ENCODE measurements at regions not wholly inside any gene's neighbourhood (a gene's known extent, or its start where the extent isn't known, plus 50 kb on each side); places are given as distances from the start of the nearest gene placed in this dataset.
"Not testable (repeated sequence)": the region's sequence is repeated elsewhere in the genome, so short reads cannot be mapped to it uniquely, and the experiment has no call there.

- Mint-ChIP-seq H3K27me3 (ENCODE audit: unreplicated experiment) (peaks cover 3% of the 10 kb centered on the region), H3K27ac (ENCODE audit: unreplicated experiment) (no peak overlapping the region), H3K4me1 (ENCODE audit: unreplicated experiment) (no peaks in the 10 kb centered on the region), H3K4me3 (ENCODE audit: unreplicated experiment) (no peak overlapping the region), H3K36me3 (ENCODE audit: unreplicated experiment) (no peaks in the 10 kb centered on the region), H3K9me3 (ENCODE audit: unreplicated experiment) (peaks cover 6% of the 10 kb centered on the region)
- TF ChIP-seq, protein P1, sequence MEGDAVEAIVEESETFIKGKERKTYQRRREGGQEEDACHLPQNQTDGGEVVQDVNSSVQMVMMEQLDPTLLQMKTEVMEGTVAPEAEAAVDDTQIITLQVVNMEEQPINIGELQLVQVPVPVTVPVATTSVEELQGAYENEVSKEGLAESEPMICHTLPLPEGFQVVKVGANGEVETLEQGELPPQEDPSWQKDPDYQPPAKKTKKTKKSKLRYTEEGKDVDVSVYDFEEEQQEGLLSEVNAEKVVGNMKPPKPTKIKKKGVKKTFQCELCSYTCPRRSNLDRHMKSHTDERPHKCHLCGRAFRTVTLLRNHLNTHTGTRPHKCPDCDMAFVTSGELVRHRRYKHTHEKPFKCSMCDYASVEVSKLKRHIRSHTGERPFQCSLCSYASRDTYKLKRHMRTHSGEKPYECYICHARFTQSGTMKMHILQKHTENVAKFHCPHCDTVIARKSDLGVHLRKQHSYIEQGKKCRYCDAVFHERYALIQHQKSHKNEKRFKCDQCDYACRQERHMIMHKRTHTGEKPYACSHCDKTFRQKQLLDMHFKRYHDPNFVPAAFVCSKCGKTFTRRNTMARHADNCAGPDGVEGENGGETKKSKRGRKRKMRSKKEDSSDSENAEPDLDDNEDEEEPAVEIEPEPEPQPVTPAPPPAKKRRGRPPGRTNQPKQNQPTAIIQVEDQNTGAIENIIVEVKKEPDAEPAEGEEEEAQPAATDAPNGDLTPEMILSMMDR (IDR thresholded peaks at IDR 0.05): no peak
- no peak for DNase-seq (ENCODE audit: extremely low spot score, unreplicated experiment)
Observed at GRCh38 chr21:15449556-15449955, 280.2 kb upstream of the USP25 start.

GRCh38 chr21:15453261-15453660, 276.5 kb upstream of the USP25 start:
- peaks cover 3% of the 10 kb centered on the region for H3K27me3 Mint-ChIP-seq (ENCODE audit: unreplicated experiment)
- H3K9me3 Mint-ChIP-seq (ENCODE audit: unreplicated experiment): peaks cover 6% of the 10 kb centered on the region
- no peaks in the 10 kb centered on the region for H3K36me3 Mint-ChIP-seq (ENCODE audit: unreplicated experiment)
- no peaks in the 10 kb centered on the region for H3K4me1 Mint-ChIP-seq (ENCODE audit: unreplicated experiment)
- H3K27ac Mint-ChIP-seq (ENCODE audit: unreplicated experiment): no peak overlapping the region
- TF ChIP-seq, protein P1 (IDR thresholded peaks at IDR 0.05): no peak
- DNase-seq (ENCODE audit: extremely low spot score, unreplicated experiment): no peak
- no peak overlapping the region for H3K4me3 Mint-ChIP-seq (ENCODE audit: unreplicated experiment)

DNA sequence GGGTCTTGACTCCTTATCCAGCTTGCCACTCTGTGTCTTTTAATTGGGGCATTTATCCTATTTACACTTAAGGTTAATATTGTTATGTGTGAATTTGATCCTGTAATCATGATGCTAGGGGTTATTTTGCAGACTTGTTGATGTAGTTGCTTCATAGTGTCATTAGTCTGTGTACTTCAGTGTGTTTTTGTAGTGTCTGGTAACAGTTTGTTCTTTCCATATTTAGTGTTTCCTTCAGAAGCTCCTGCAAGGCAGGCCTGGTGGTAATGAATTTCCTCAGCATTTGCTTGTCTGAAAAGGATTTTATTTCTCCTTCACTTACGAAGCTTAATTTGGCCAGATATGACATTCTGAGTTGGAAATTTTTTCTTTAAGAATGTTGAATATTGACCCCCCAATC, 276.0 kb upstream of the USP25 start:
- not testable (repeated sequence) for H3K27me3 Mint-ChIP-seq (ENCODE audit: unreplicated experiment); H3K9me3 Mint-ChIP-seq (ENCODE audit: unreplicated experiment); DNase-seq (ENCODE audit: extremely low spot score, unreplicated experiment); H3K36me3 Mint-ChIP-seq (ENCODE audit: unreplicated experiment); H3K4me1 Mint-ChIP-seq (ENCODE audit: unreplicated experiment); H3K27ac Mint-ChIP-seq (ENCODE audit: unreplicated experiment); H3K4me3 Mint-ChIP-seq (ENCODE audit: unreplicated experiment)

DNA sequence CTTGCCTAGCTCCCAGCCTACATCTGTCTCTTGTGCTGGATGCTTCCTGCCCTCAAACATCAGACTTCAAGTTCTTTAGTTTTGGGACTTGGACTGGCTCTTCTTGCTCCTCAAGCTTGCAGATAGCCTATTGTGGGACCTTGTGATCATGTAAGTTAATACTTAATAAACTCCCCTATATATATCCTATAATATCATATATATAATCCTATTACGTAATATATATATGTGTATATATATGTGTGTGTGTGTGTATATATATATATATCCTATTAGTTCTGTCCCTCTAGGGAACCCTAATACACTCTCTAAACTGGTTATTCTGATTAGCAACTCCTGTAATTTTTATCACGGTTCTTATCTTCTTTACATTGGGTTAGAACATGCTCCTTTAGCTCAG, 274.9 kb upstream of the USP25 start:
- H3K27ac Mint-ChIP-seq (ENCODE audit: unreplicated experiment); H3K9me3 Mint-ChIP-seq (ENCODE audit: unreplicated experiment); H3K4me1 Mint-ChIP-seq (ENCODE audit: unreplicated experiment); H3K4me3 Mint-ChIP-seq (ENCODE audit: unreplicated experiment); H3K36me3 Mint-ChIP-seq (ENCODE audit: unreplicated experiment); H3K27me3 Mint-ChIP-seq (ENCODE audit: unreplicated experiment); DNase-seq (ENCODE audit: extremely low spot score, unreplicated experiment): not testable (repeated sequence)

GRCh38 chr21:15455819-15456462, 273.8 kb upstream of the USP25 start:
- TF ChIP-seq, protein P1 (IDR thresholded peaks at IDR 0.05): no peak
- Mint-ChIP-seq H3K9me3 (ENCODE audit: unreplicated experiment) (peaks cover 6% of the 10 kb centered on the region), H3K36me3 (ENCODE audit: unreplicated experiment) (no peaks in the 10 kb centered on the region), H3K4me1 (ENCODE audit: unreplicated experiment) (no peaks in the 10 kb centered on the region), H3K4me3 (ENCODE audit: unreplicated experiment) (no peak overlapping the region), H3K27me3 (ENCODE audit: unreplicated experiment) (peaks cover 3% of the 10 kb centered on the region), H3K27ac (ENCODE audit: unreplicated experiment) (no peak overlapping the region)
- no peak for DNase-seq (ENCODE audit: extremely low spot score, unreplicated experiment)

- no peaks in the 10 kb centered on the region for H3K36me3 Mint-ChIP-seq (ENCODE audit: unreplicated experiment)
- no peak overlapping the region for H3K4me3 Mint-ChIP-seq (ENCODE audit: unreplicated experiment)
- DNase-seq (ENCODE audit: extremely low spot score, unreplicated experiment): no peak
- no peaks in the 10 kb centered on the region for H3K9me3 Mint-ChIP-seq (ENCODE audit: unreplicated experiment)
- peaks cover 7% of the 10 kb centered on the region for H3K27me3 Mint-ChIP-seq (ENCODE audit: unreplicated experiment)
- no peak overlapping the region for H3K27ac Mint-ChIP-seq (ENCODE audit: unreplicated experiment)
- H3K4me1 Mint-ChIP-seq (ENCODE audit: unreplicated experiment): no peaks in the 10 kb centered on the region
- TF ChIP-seq, protein P1 (IDR thresholded peaks at IDR 0.05): no peak
Observed at GRCh38 chr21:15457965-15458364, 271.8 kb upstream of the USP25 start.
